Posterior cingulate gyrus (tissue), 11 donors: ENCODE measurements at regions not wholly inside any gene's neighbourhood (a gene's known extent, or its start where the extent isn't known, plus 50 kb on each side); places are given as distances from the start of the nearest gene placed in this dataset.
"Not testable (repeated sequence)": the region's sequence is repeated elsewhere in the genome, so short reads cannot be mapped to it uniquely, and the experiment has no call there.

Source experiments
- DNase-seq, 10 donors: peaks; one replicate each; pipeline versions ENCODE4 v3.0.0 to v3.0.0-alpha.2; 2020 to 2021; ENCODE audit warnings: mixed read lengths in 3 of 10
- intact Hi-C: fragments of 100-400 bp; cut with DNase I; formaldehyde crosslinking; loops from one replicate; pipeline ENCODE4 v1.15.1; 2023

DNA sequence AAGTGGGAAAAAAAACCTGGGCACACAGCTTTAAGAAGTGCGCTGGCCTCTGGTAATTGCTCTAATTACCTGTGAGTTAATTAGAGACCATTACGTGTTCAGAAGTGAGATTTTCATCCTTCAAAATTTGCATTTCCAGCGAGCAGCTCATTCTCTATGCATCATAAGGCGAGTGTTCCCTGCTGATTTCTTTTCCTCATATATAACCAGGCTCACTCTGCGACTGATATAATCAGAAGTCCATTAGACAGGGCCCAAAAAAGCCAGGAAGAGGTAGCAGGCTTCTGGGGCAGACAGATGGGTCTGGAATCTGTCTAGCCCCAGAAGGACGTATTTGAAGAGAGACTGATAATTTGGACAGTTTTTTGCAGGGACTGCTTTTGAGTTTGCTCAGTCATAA, 158.7 kb downstream of the MTHFS start:
- intact Hi-C loops: no loop called here
- no peak for DNase-seq

DNA sequence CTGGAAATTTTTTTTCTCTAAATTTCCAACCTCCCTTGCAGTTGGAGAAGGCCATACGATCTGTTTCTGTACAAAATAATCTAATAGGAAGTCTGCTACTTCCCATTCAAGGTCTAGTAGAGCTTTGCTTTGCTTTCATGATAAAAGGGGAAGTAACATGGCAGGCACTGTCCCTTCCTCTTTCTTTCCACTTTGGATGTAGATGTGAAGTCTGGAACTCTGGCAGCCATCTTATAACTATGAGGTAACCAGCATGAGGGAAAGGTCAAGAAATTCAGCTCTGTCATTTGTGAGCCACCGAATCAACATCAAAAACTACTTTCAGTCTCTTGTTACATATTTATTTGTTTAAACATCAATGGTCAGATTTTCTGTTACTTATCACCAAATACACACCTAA, 156.3 kb downstream of the MTHFS start:
- intact Hi-C loops: no loop called here
- no peak for DNase-seq

DNA sequence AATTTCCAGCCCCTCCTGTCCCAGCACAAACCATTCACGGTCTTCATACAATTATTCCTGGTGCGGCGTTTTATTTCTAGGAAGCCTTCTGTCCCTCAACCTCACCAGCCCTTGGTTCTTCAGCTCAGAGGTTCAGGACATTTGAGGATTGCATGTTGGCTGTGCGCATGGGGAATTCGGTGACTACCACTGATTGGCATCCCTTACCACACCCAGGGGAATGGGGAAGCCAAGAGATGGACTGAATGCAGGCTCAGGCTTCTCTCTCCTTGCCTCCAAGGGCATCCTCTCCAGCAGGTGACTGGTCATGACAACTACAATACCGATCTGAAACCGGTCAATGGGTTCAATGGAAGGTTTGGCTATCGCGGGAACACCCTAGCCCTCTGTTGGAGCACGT, 153.8 kb downstream of the MTHFS start:
- intact Hi-C loops: no loop called here
- no peak for DNase-seq

DNA sequence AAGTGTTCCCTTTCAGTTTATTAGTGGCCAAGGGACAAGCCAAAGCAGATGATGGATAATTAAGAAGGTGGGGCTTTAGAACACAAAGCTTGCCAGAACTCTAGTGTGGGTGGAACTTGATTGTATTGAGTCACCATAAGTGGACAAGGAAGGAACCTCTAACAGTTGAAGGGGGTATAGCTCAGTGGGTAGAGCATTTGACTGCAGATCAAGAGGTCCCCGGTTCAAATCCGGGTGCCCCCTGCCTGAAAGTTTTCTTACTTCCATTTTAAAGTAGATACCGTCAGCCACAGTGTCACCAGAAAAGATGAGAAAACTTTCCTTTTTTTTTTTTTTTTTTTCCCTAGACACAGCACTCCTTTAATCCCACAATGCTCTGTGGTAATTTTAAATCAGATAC, 152.3 kb downstream of the MTHFS start:
- DNase-seq, intact Hi-C loops: not testable (repeated sequence)

DNA sequence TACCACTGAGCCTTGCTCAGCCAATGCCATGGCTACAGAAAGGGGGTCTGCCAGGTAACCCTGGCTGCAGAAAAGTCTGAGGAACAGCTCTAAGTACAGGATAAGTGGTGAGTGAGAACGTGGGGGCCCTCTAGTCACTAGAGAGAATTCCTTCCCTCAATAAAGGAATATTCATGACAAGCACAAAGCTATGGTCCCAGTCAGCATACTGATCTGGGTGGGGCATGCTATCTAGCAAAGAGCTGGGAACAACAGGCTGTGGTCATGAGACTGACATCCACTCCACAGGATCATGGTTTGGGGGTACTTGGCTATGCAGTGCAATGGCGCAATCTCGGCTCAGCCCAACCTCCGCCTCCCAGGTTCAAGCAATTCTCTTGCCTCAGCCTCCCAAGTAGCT, 140.4 kb downstream of the MTHFS start:
- DNase-seq: no peak
- intact Hi-C loops: no loop called here

DNA sequence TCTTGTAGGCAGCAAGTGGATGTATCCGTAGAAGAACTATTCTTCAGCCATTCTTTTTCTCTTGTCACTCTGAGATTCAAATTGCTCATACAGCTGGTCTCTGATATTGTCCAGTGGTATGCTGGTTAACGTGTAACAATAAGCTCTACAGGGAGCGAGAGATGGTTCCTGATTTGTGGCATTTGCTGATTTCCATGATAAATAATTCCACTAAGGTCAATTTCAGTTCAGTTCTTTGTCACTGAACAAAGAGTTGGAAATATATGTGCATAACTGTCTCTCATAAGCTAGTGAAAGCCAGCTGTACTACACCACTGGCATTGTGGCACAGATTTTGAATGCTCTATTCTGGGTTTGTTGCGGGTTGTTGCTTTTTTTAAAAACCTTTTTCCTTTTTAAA, 131.7 kb downstream of the MTHFS start:
- DNase-seq: no peak
- intact Hi-C loops: no loop called here

DNA sequence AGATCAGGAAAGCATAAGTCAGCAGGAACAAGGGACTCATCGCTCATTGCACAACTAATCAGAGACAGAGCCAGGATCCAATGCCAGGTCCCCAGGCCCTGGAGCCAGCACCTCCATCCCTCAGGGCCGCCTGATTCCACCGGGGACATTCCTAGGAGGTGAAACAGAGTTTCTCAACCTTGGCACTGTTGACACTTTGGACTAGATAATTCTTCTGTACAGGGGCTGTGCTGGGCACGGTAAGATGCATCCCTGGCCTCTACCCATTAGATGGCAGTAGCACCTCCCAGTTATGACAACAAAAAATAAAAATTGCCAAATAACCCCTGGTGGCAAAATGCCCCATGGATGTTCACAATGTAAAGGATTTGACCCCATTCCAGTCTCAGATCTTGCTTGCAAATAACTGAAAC, 127.7 kb downstream of the MTHFS start:
- intact Hi-C loops: no loop called here
- DNase-seq: no peak

DNA sequence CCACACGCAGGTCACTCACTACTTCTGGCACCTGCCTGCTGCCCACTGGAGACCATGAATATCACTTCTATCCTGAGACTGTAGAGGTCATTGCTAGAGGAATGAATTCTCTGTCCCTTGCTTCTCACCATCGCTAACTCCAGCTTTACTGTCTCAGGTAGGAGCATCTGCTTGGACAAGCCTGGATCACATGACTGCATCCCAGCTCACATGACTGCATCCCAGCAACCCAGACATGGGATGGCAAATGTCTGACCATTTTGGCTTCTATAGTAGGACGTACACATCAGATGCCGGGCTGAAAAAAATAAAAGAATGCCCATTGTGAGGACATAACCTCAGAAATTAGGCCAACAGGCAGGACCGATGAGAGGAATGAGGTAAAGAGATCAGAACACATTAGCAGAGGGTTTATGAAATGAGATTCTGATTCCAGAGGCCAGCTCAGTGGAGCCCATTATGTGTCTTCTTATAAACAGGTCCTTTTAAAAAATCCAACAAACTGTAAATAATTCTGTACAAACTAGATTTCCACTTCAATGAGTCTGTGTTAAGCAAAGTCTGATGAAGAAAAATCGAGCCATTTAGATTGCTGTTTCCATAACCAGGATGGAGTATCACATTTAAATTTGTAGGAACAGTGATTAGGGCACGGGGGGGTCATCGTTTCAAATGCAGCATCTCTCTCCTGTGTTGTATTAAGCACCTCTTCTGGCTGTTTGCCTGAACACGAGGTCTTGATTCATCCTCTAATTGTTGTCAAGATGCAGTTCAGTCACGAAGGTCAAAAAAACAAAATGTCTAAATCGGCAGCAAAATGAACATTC, 126.7 kb downstream of the MTHFS start:
- intact Hi-C loops: no loop called here

DNA sequence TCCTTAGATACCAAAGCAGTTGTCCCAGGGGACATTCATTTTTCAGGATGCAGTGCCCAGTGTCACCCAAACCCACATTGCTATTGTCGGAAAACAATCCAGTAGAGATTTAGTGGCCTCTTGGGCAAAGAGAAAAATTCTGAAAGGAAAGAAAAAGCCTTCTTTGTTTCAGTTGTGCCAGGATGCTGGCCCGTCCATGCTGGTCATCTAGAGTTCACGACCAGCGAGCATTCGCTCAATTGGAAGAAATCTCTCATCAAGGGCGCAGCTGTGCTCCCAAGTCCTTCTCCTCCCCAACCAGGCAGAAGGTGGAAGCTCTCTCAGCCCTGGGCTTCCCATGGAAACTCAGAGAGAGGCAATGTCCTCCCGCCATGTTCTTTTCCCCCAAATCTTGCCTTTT, 123.7 kb downstream of the MTHFS start:
- no peak for DNase-seq
- intact Hi-C loops: no loop called here

More for the DNA sequence above, 126.7 kb downstream of the MTHFS start:
- DNase-seq: no peak

DNA sequence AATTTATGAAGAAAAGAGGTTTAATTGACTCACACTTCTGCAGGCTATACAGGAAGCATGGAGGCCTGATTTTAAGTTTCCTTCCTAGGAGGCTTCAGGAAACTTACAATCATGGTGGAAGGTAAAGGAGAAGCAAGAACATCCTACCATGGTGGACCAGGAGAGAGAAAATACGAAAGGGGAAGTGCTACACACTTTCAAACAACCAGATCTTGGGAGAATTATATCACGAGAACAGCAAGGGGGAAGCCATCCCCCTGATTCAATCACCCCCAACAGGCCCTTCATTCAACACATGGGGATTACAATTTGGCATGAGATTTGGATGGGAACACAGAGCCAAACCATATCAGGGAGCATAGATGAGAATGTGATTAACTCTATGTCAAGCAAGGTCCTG, 121.0 kb downstream of the MTHFS start:
- intact Hi-C loops: no loop called here
- no peak for DNase-seq

DNA sequence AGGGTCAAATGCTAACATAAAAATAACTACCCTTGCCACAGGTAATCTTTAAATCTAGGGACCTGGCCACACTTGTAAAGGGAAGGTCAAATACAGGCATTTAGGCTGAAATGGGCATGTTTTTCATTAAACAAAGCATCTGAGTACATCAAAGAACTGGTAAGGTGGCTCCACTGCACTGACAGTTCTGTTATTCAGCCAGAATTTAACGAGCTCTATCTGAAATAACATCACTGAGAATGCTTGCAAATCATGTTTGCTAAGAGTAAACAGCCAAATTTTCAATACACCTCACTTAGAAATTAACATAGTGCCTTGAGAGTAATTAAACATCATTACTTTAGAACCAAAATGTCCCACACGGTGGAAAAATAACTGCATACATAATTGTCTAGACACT, 118.9 kb downstream of the MTHFS start:
- intact Hi-C loops: no loop called here
- DNase-seq: no peak

DNA sequence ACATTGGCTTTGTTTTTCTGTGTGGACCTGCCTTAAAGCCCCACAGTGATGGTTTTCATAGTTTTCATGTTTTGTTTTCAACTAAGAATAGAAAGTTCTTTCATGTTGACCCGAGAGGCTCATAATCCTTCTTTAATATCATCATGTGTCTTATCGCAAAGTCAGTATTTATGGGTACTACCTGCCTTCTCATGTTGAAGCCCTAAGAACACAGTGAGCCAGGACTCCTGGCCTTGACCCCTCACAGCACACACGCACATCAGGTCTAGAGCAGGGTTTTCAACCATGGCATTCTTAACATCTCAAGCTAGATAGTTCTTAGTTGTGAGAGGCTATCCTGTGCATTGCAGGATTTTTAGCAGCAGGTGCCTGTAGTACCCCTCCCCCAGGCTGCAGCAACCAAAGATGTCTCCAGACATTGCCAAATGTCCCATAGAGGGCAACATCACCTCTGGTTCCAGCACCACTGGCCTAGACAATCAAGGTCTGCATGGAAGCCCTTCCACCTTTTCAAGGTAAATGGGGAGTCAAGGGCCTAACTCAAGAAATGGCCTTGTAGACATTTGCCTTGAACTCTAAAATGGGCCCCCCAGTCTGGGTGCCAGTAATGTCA, 118.3 kb downstream of the MTHFS start:
- intact Hi-C loops: no loop called here

DNA sequence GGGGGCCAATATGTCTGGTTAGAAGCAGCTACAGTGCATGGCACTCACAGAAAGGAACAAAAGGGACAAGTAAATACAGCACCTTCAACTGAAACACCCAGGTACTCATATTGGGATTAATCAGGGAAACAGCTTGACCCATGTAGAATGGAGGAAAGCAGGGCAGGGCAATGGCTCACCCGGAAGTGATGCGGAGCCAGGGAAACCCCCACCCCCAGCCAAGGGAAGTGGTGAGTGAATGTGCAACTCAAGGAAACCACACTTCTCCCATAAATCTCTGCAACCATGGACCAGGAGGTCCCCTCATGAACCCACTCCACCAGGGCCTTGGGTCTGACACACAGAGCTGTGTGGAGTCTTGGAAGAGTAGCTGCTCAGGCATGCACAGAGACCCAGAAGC, 117.1 kb downstream of the MTHFS start:
- intact Hi-C loops: no loop called here
- DNase-seq: no peak

More for the DNA sequence above, 118.3 kb downstream of the MTHFS start:
- DNase-seq: no peak

DNA sequence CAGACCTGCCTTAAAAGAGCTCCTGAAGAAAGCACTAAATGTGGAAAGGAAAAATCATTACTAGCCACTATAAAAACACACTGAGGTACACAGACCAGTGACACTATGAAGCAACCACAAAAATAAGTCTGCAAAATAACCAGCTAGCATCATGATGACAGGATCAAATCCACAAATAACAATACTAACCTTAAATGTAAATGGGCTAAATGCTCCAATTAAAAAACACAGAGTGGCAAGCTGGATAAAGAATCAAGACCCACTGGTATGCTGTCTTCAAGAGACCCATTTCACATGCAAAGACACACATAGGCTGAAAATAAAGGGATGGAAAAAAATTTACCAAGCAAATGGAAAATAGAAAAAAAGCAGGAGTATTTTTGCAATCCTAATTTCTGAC, 114.5 kb downstream of the MTHFS start:
- DNase-seq, intact Hi-C loops: not testable (repeated sequence)
